GM03348 (cell line): ENCODE measurements at regions not wholly inside any gene's neighbourhood (a gene's known extent, or its start where the extent isn't known, plus 50 kb on each side); places are given as distances from the start of the nearest gene placed in this dataset.
"Not testable (repeated sequence)": the region's sequence is repeated elsewhere in the genome, so short reads cannot be mapped to it uniquely, and the experiment has no call there.

Experiments used
- DNase-seq: peaks from one replicate; pipeline ENCODE4 v3.0.0; 2012; ENCODE audit warnings: low spot score

- peak; percentile 24 for DNase-seq
These were observed 143.3 kb upstream of the SMARCA2 start for GRCh38 chr9:1871626-1872419.

GRCh38 chr9:1875251-1875851, 139.8 kb upstream of the SMARCA2 start:
- DNase-seq, result no peak

GRCh38 chr9:1875921-1876448, 139.2 kb upstream of the SMARCA2 start:
- DNase-seq, result no peak

- DNase-seq, result no peak
These were observed 138.2 kb upstream of the SMARCA2 start for GRCh38 chr9:1876891-1877496.

- no peak for DNase-seq
These were observed 137.2 kb upstream of the SMARCA2 start for GRCh38 chr9:1877951-1878350.

GRCh38 chr9:1878811-1879210, 136.3 kb upstream of the SMARCA2 start:
- no peak for DNase-seq

GRCh38 chr9:1879501-1879900, 135.6 kb upstream of the SMARCA2 start:
- DNase-seq, result no peak

- DNase-seq, result no peak
These were observed 135.0 kb upstream of the SMARCA2 start for GRCh38 chr9:1880038-1880565.

- DNase-seq, result no peak
These were observed 133.3 kb upstream of the SMARCA2 start for GRCh38 chr9:1881708-1882295.

- no peak for DNase-seq
These were observed 132.3 kb upstream of the SMARCA2 start for GRCh38 chr9:1882711-1883403.

- no peak for DNase-seq
These were observed 124.9 kb upstream of the SMARCA2 start for GRCh38 chr9:1890201-1890600.

- DNase-seq, result no peak
These were observed 124.3 kb upstream of the SMARCA2 start for GRCh38 chr9:1890816-1891215.

GRCh38 chr9:1903080-1903704, 112.0 kb upstream of the SMARCA2 start:
- not testable (repeated sequence) for DNase-seq

GRCh38 chr9:1907465-1907864, 107.7 kb upstream of the SMARCA2 start:
- DNase-seq, result no peak

GRCh38 chr9:1909322-1909721, 105.8 kb upstream of the SMARCA2 start:
- DNase-seq, result no peak

- no peak for DNase-seq
These were observed 104.8 kb upstream of the SMARCA2 start for GRCh38 chr9:1910269-1910811.

GRCh38 chr9:1913631-1914330, 101.4 kb upstream of the SMARCA2 start:
- no peak for DNase-seq

- DNase-seq, result no peak
These were observed 99.1 kb upstream of the SMARCA2 start for GRCh38 chr9:1916095-1916494.

- DNase-seq, result peak; percentile 27
These were observed 98.5 kb upstream of the SMARCA2 start for GRCh38 chr9:1916655-1917054.

GRCh38 chr9:1917396-1917935, 97.7 kb upstream of the SMARCA2 start:
- no peak for DNase-seq
